ENCODE measurements at regions not wholly inside any gene's neighbourhood (a gene's known extent, or its start where the extent isn't known, plus 50 kb on each side); places are given as distances from the start of the nearest gene placed in this dataset.
A peak's percentile ranks its signal among the peaks of the same experiment; 100 is the strongest.

DNA sequence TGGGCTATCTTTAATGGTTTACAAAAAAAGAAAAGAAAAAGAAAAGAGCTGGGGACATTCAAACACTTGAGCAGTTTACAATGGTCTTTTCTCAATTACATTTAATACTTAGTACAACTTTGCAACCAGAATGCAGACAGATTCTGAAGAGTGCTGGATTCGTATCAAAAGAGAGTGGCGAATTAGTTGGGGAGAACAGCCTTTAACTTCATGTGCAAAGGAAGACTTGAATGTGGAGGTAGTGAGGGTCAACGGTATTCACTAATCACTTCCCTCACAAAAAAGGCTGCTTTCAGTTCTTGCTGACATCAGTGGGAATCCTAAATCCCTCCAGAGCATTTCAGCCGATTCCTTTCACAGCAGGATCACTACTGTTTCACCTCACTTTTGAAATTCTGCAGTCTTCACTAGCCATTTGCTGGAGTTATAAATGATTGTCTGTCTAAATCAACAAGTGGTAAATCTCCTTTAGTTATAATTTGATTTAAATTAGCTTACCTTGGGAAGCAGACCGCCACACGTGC is 323.0 kb upstream of the SEMA6D start:
- DNase-seq: peak; percentile 73

DNA sequence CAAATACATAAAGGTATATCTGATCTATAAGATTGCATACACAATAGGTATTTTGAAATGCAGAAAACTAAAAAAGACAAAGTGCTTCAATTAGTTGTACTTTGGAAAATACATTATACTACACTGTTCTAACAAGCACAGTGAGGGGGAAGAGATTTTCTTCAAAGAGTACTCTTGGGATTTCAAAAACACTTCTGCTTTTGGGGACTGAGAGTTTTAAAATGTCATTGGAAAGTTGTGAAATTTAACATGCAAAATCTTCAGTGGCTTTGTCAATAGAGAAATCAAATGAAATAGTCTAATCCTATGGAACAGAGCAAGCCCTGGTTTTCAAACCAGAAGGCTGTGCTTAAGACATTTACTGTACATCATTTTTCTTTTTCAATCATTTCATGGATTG is 322.2 kb upstream of the SEMA6D start:
- DNase-seq: no peak

DNA sequence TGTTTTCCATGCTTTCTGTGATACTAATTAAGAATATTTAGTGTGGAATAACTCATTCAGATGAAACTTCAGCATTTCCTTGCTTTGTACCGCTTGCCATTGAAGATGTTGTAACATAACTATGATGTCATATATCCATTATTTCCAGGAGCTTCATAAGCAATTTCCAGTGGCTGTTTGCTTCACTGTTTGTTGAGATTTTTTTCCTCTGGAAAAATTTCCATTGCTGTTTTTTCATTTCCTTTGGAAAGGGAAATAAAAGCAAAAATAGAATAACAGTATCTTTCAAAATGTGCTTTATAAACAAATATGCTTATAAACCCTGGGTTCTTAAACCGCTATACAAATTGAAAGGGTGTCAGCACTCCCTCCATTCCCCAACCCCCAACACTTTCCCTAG is 319.6 kb upstream of the SEMA6D start:
- no peak for DNase-seq

DNA sequence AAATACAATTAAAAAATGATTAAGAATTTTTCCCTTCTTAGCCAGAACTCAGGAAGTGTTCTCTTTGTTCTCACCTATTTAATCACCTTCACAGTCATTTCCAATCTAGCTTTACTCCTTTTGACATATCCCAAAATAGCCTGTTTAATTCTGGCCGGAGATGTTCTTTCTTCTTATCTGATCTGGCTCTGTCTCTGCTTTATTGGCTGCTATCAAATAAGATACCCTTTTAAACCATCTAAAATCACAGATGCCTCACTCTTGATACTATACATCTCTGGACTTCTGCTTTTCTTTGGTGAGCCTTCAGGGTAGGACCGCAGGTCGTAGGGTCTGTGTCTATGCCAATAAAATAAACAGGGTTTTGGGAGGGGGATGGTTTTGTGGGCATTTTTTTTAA is 319.2 kb upstream of the SEMA6D start:
- DNase-seq: no peak

DNA sequence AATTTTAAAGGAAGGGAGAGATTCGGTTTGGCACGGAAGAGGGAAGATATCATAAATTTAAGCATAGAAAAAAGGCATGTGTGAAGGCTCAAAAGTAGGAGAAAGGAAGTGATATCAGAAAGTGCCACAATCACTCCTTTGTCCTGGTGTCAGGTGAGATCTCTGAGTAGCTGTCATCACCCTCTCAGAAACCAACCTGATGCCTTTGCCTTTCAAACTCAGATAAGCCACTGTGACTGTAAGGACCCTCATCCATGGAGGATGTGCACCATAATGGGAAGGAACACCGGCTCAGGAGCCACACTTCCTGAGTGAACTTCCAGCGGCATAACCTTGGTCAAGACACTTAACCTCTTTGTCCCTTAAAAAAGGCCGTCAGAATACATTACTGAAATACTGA is 318.7 kb upstream of the SEMA6D start:
- DNase-seq: no peak

DNA sequence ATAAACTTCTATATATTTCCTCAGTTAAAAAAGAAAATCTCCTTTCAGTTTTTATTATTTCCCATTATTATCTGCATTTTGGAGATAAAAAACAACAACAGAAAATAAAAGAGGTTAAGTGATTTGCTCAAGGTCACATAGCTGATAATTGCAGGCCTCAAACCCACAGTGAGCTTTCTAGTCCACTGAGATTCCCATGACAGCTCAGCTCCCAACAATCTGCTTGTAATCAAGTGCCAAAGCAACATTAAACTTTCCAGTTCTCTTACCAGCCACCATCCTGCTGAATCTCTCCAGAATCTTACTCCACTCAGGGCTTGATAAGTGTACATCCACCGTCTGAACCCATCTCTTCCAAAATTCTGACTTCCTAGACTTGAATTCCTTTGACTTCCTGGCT is 318.2 kb upstream of the SEMA6D start:
- no peak for DNase-seq

DNA sequence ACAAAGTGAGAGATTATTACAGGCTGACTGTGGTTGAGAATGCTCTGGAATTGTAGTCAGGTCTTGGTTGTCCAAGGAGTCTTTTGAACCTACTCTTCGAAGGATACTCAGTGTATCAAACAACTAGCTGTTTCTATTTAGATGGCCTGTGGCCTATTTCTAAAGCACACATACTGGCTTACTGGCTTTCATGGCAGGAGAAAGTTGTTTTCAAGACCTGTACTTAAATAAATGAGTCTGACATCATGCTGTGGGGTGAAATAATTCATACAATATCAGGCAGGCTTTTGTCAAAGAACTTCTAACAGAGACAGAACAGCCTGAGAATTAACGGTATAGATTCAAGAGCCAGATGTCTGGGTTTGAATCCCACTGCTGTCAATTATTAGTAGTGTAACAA is 316.7 kb upstream of the SEMA6D start:
- peak; percentile 51 for DNase-seq

DNA sequence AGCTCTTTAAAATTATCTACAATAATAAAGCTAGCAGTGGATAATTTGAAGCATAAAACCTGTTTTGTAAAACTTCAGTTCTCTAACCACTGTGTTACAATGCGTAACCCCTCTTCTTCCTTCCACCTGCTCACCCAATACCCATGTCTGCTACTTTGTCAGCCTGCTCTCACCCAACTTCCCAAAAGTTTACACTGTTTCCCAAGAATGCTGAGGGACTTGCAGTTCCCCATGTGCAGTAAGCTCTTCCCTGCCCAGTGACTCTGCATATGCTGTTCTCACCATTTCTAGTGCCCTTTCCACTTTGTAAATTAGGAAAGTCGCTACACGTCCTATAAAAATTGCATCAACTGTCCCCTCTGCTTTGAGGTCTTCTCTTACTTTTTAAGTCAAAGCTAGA is 315.9 kb upstream of the SEMA6D start:
- DNase-seq: no peak

DNA sequence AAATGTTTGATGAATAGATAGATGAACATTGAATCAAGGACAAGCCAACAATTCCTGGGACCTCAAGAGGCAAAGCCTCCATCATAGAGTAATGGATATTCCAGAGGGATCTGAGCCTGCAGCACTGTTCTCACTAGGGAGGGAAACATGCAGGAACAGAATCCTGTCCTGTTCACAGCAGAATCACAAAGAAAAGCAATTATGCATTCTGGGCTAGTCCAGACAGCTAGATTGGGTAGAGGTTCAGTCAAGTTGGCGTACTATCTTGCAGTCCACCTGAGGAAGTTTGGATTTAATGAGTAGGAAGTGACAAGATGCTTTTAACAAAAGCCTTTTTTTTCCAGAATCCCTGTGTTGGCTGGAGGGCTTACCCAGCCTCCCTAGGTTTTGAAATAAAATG is 314.5 kb upstream of the SEMA6D start:
- no peak for DNase-seq

DNA sequence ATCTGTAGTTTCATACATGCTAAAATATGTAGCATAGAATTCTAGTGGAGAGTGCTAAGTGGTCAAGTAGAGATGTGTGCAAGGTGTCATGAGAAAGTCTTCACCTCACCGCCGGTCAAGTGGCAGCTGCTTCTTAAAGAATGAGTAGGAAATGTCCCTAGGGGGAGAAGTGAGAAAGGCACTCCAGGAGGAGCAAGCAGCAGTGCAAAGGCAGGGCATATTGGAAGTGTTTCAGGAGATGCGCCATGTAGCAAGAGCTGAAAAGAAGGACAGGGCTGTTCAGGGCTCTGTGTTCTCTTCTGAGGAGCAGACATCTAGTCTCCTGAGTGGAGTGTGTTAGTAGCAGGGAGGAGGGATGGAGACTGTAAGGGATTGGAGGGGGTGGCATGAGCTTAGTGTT is 312.4 kb upstream of the SEMA6D start:
- peak; percentile 54 for DNase-seq

DNA sequence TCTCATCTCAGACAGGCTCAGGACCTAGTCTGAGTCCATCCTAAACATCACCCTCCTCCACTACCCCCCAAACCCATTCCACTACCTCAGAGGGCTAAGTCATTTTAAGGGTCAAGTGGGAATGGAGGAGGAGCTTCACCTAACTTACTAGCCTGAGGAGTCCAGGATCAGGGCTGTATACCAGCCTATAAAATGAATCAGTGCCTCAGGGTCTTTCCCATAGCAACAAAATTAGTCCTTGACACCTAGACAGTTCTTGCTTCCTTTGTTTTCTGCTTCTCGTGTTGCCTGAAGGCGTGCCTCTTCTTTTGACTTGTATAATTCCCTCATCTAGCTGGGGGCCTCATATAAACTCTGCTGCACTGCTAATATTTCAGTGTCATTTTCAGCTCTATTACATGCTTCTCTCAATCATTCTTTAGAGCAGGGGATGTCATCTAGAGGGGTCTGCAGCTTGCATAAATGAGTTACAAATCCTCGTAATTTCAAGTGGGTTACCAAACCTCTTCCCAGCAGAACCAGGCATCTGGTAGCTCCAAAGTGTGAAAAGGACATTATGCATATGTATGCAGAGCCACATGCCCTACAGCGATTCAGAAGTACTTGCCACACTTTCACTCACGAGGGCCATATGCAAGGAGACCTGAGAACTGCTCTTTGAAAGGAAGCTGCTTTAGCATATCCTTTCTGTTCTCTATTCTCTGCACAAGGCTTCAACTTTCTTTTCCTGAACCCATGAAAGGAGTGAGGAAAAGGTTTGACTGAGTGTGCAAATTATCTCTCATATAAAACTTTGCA is 311.7 kb upstream of the SEMA6D start:
- peak; percentile 75 for DNase-seq

DNA sequence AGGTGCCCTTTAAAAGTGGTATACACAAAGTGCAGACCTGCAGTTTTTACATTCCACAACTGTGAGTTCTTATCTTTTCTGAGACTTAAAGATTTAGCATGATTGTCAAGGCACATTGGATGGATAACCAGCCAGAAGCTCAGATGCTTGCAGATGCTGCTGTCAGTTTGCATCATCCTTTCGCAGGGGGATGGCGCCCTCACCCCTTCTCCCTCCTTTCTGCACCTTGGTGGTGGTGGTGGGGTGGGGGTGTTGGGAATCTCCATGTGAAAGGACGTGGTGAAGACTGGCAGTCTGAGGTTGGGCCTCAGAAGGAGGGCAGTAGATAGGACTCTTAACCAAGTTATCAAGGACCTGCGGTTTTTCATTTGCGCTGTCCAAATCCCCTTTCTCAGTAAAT is 309.6 kb upstream of the SEMA6D start:
- DNase-seq: no peak

DNA sequence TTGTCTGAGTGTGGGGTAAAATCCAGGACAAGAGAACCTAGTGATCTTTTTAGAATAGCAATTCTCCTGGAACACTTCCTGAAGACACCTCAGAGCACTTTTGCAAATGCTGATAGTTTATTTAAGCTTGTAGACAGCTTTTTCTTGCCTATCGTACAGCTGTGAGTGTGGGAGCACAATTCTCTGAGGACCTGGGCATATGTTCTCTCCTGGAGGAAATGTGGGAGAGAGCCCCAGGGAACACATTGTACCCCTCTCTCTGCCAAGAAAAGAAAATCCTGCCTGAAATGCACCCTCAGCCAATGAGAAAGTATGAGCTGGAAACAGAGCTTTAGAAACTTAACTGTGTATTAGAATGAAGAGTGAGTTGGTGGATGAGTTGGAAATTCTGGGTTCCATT is 308.3 kb upstream of the SEMA6D start:
- no peak for DNase-seq

DNA sequence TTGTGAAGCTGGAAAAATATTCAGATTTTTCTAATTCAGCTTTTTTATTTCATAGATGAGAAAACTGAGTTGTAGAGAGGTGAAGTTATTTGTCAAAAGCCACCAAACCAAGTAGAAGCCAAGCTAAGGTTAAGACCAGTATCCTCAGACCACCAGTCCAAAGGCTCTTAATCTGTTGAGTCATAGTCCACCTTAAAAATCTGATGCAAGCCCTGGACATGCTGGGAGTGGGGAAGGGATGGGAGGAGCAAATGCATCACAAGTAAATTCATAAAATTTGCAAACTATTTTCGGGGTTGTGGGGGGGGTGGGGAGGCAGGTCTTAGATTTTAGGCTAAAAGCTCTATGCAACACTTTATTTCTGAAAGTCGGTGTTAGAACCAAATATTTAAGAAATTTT is 307.7 kb upstream of the SEMA6D start:
- DNase-seq: no peak

DNA sequence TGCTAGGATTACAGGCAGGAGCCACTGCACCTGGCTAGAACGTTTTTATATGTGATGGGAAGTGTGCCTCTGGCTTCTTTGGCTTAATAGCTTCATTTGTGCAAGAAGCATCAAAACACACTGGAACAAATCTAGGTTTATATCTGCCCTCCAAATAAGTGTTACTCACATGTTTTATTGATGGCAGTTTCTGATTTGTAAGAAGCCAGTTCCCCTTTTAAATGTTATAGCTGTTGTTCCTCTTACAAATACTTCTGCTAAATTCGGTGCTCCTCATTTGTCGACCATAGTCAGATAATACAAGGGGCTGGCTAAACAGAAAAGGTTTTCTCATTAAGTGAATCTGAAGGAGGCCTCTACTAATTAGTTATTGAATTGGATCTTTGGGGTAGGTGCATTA is 307.1 kb upstream of the SEMA6D start:
- DNase-seq: no peak

DNA sequence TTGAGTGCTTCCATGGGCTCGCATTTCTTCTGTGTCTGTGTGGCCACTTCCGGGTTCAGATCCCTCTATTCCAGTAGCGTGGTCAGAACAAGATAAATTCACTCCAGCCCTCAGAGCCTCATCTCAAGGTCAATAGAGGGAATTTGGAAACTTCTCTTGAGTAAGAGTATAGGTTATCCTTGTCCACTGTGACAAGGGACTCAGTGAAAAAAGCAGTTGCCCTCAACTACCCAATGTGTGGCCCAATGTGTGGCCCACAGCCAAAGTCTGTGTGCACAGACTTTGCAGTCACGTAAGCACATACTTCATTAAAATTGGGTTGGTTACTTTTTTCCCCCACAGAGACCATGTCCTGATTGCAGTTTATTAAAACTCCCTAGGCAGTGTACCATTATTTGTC is 305.6 kb upstream of the SEMA6D start:
- DNase-seq: no peak

DNA sequence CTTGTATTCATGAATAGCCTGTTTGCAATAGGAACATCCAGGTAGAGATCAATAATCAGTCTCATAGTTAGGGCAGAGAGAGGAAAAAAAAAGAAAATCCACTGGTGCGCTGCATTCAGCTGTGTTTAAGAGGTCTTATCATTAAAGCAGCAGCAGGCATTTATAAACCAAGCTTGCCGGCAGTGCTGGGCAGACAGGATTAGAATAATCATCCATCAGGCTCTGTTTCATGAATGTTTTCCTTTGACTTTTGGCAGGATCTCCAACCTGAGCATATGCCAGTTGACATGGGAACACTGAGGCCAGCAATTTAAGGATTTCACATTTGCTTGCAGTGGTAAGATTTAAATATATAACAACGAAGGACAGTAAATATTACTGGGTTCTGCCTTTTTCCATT is 305.2 kb upstream of the SEMA6D start:
- peak; percentile 12 for DNase-seq

DNA sequence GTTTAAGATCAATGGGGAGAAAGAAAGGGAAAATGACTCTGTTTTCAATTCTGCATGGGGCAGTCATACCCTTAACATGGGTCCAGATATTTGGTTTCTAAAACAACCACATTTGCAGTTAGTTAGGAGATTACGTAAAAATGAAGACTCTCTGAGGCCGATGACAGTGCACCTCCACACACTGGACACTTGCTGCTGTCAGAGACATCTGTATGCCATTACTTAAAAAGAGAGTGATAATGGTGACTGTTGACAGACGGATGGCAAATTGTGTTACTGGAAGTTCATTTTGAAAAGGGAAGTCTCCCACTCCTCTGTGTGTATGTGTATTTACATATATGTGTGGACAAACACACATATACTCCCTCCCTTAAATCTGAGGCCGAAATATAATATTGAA is 304.5 kb upstream of the SEMA6D start:
- no peak for DNase-seq

DNA sequence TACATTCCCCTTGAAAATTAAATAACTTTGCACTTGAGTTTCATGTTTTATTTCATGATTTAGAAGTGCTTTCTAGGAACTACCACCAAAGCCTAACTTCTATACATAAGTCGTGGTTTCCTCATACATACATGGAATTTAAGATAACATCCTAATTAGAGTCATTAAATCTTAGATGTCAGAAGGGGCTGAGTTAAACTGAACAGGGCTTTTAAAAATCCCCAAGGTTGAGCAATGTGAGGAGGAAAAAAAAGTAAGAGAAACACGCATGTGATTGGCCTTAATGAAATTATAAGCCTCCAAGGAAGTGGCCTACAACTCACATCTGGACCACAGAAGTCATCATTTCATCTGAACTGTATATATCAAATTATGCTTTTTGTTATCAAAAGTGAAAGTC is 303.1 kb upstream of the SEMA6D start:
- no peak for DNase-seq

DNA sequence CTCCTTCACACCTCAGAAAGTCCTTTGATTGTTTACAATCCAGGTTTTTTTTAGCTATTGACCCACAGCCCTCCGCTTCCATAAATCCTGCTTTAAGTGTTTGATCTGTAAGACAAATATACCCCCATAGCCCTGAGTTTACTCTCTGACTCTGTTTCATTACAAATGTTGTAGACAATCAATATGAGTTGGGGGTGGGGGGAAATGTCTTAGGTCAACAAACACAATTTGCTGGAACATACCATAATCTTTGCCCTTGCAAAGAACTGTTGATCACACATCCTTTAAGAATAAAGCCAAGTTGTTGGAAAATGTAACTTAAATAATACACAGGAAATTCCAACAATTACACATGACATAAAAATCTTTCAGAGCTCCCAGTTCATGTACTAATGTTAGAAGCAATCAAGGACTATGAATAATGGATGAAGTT is 301.8 kb upstream of the SEMA6D start:
- DNase-seq: peak; percentile 63

DNA sequence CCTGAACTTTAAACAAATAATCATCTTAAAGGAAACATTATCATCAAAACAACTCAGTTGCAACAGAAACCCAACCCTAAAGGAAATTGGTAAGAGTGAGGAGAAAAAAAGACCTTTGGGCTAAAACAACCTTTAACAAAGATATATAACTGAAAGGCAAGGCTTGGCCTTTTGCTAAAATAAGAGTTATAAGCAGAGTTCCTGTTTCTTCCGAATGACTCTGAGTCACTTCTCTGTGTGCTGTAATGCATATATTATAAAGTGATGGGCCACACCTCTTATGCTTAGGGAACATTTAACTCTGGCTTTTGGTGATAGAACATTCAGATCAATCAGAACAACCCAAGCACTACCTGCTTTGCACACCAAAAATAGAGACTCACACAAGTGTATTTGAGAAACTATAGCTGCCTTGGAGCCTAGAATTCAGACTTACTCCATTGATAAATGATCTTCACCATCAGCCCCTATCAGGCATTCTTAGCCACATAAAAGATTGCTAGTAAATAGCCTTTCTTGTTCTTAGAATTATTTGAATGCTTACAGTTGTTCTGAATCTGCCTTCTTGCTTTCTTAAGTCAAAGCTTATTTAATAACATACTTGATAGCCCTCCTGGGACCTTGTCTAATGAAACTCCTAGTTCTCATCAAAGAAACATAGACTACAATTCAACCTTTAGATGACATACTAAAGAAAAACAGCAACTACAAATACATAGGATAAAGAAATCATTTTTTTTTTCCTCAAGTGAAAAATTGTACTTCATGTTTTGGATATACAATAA is 294.2 kb upstream of the SEMA6D start:
- no peak for DNase-seq

DNA sequence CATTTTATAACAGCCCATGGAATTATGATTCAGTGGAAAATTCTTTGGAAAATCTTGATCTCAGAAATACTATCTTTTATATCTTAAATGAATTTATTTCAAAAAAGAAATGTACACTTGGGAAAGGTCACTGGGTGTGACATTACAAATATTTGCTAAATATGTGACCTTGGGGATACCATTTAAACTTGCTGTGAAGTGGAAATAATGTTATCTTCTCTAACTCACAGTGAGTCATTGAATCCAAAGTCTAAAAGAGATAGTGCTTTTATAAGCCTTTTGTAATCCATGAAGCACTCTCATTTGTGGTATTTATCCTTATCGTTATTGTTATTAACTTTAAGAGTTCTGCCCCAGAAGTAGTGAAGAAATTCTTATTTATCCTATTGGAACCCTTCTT is 289.8 kb upstream of the SEMA6D start:
- no peak for DNase-seq

DNA sequence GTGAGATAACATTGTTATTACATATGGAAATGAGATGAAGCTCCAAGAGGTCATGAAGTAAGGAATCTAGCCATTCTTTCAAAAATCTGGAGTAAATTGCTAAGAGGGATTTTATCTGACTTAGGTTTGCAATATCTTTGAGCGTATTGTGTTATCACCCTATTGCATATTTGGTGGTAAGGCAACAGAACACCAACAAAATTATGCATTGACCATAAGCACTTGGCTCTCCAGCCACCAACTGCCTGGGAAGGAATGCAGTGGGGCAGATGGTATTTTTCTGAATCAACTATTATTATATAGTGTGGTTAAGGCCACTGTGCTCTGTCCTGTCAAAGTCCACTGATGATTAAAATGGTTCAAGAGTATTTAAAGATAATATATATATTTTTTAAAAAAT is 287.9 kb upstream of the SEMA6D start:
- DNase-seq: no peak

DNA sequence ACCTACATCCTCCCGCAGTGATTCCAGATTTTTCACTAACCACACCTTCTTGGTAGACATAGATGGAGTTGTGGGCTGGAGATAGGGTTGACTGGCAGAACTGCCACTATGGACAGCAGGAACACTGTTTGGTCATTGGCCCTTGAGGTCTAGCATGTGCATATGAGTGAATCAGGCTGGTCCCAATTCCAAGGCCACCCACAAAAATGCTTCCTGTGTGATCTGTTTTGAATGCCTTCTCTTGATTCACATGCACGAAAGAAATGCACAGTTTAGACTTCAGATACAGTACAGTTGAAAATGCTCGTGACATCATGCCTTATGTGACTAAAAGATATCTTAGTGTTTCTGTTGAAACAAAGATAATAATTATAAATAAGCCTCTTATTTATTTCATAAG is 285.8 kb upstream of the SEMA6D start:
- no peak for DNase-seq
